Mucosa of descending colon (tissue), 3 donors: ENCODE measurements at regions not wholly inside any gene's neighbourhood (a gene's known extent, or its start where the extent isn't known, plus 50 kb on each side); places are given as distances from the start of the nearest gene placed in this dataset.

Experiments
- ATAC-seq: fragments of 200-7000 bp; cut with Tn5 transposase; one replicate; pipeline ENCODE4 v1.9.1; 2020; ENCODE audit warnings: mild to moderate bottlenecking, moderate library complexity
- DNase-seq, 3 donors: peaks; one replicate each; pipeline ENCODE4 v3.0.0-alpha.2; 2020
- H3K36me3 ChIP-seq: fragments of 200-600 bp; one replicate; pipeline ENCODE4 v1.8.0; 2021; ENCODE audit warnings: low read depth, mild to moderate bottlenecking
- H3K4me1 ChIP-seq: fragments of 200-600 bp; one replicate; pipeline ENCODE4 v1.8.0; 2021; ENCODE audit warnings: low read depth, mild to moderate bottlenecking
- H3K4me3 ChIP-seq: fragments of 200-600 bp; one replicate; pipeline ENCODE4 v1.8.0; 2021; ENCODE audit warnings: mild to moderate bottlenecking
- H3K9me3 ChIP-seq: fragments of 200-600 bp; one replicate; pipeline ENCODE4 v1.8.0; 2021; ENCODE audit warnings: mild to moderate bottlenecking
- CTCF ChIP-seq: fragments of 200-600 bp; IDR thresholded peaks from one replicate; pipeline ENCODE4 v1.8.0; 2022; ENCODE audit warnings: antibody characterized with exemption, mild to moderate bottlenecking
- intact Hi-C, 2 donors: fragments of 100-400 bp; cut with DNase I in 1 of 2; cut with micrococcal nuclease in 1 of 2; formaldehyde crosslinking; loops; one replicate each; pipeline versions ENCODE4 v1.11.0 to v1.11.1; 2022; cut with DNase I, micrococcal nuclease
- donor health status: DM: no; HTN: no; CAD: no; lungs with moderate emphysema.
- donor health status: DM: no; HTN: no; CAD: no.
- donor health status: DM: no; HTN: yes; CAD: no.

GRCh38 chr7:121669144-121669543 is 203.8 kb upstream of the PTPRZ1 start:
- no peak overlapping the region for H3K4me3 ChIP-seq
- ATAC-seq (no peak), DNase-seq (no peak)
- no peaks in the 10 kb centered on the region for H3K4me1 ChIP-seq
- no peak for TF ChIP-seq CTCF
- H3K36me3 ChIP-seq = no peaks in the 10 kb centered on the region
- intact Hi-C loops = no loop called here
- no peaks in the 10 kb centered on the region for H3K9me3 ChIP-seq

- H3K36me3 ChIP-seq = no peaks in the 10 kb centered on the region
- no peaks in the 10 kb centered on the region for H3K4me1 ChIP-seq
- TF ChIP-seq CTCF = no peak
- no peak for ATAC-seq
- H3K9me3 ChIP-seq = no peaks in the 10 kb centered on the region
- intact Hi-C loops = no loop called here
- no peak overlapping the region for H3K4me3 ChIP-seq
- no peak for DNase-seq
These were observed 206.7 kb upstream of the PTPRZ1 start for GRCh38 chr7:121666306-121666705.

GRCh38 chr7:121643320-121643719 is 229.6 kb upstream of the PTPRZ1 start:
- Histone ChIP-seq H3K9me3 (no peaks in the 10 kb centered on the region), H3K4me1 (no peaks in the 10 kb centered on the region), H3K36me3 (no peaks in the 10 kb centered on the region), H3K4me3 (no peak overlapping the region)
- intact Hi-C loops = no loop called here
- DNase-seq (no peak), ATAC-seq (no peak)
- TF ChIP-seq CTCF = no peak

GRCh38 chr7:121639705-121640104 is 233.3 kb upstream of the PTPRZ1 start:
- intact Hi-C loops = no loop called here
- no peaks in the 10 kb centered on the region for H3K4me1 ChIP-seq
- H3K4me3 ChIP-seq = no peak overlapping the region
- no peak for ATAC-seq
- H3K9me3 ChIP-seq = no peaks in the 10 kb centered on the region
- DNase-seq = no peak
- no peaks in the 10 kb centered on the region for H3K36me3 ChIP-seq
- no peak for TF ChIP-seq CTCF

- ATAC-seq = no peak
- H3K9me3 ChIP-seq = no peaks in the 10 kb centered on the region
- no peak overlapping the region for H3K4me3 ChIP-seq
- H3K4me1 ChIP-seq = no peaks in the 10 kb centered on the region
- intact Hi-C loops = no loop called here
- TF ChIP-seq CTCF = no peak
- no peak for DNase-seq
- H3K36me3 ChIP-seq = no peaks in the 10 kb centered on the region
These were observed 234.7 kb upstream of the PTPRZ1 start for GRCh38 chr7:121638286-121638685.

GRCh38 chr7:121634356-121634755 is 238.2 kb upstream of the FAM3C start:
- DNase-seq = no peak
- H3K4me1 ChIP-seq = no peaks in the 10 kb centered on the region
- ATAC-seq = no peak

More at GRCh38 chr7:121634356-121634755, 238.2 kb upstream of the FAM3C start:
- Histone ChIP-seq H3K9me3 (no peaks in the 10 kb centered on the region), H3K4me3 (no peak overlapping the region), H3K36me3 (no peaks in the 10 kb centered on the region)
- intact Hi-C loops = no loop called here
- no peak for TF ChIP-seq CTCF
